Rectal smooth muscle tissue (tissue), 1 donor: ENCODE measurements at regions not wholly inside any gene's neighbourhood (a gene's known extent, or its start where the extent isn't known, plus 50 kb on each side); places are given as distances from the start of the nearest gene placed in this dataset.
A peak's percentile ranks its signal among the peaks of the same experiment; 100 is the strongest.
"Not testable (repeated sequence)": the region's sequence is repeated elsewhere in the genome, so short reads cannot be mapped to it uniquely, and the experiment has no call there.

Experiments used
- H3K27ac ChIP-seq: one replicate; pipeline ENCODE4 v1.7.0; 2013; ENCODE audit warnings: low read depth, low read length, inconsistent platforms
- H3K27me3 ChIP-seq: one replicate; pipeline ENCODE4 v1.7.0; 2013; ENCODE audit warnings: low read length; ENCODE audit not compliant: control insufficient read depth, insufficient read depth
- H3K36me3 ChIP-seq: one replicate; pipeline ENCODE4 v1.7.0; 2013; ENCODE audit warnings: low read length; ENCODE audit not compliant: control insufficient read depth, insufficient read depth
- H3K4me1 ChIP-seq: one replicate; pipeline ENCODE4 v1.7.0; 2013; ENCODE audit warnings: low read length; ENCODE audit not compliant: control insufficient read depth, insufficient read depth
- H3K4me3 ChIP-seq: one replicate; pipeline ENCODE4 v1.7.0; 2013; ENCODE audit warnings: low read length
- H3K9ac ChIP-seq: one replicate; pipeline ENCODE4 v1.7.0; 2013; ENCODE audit warnings: low read length

DNA sequence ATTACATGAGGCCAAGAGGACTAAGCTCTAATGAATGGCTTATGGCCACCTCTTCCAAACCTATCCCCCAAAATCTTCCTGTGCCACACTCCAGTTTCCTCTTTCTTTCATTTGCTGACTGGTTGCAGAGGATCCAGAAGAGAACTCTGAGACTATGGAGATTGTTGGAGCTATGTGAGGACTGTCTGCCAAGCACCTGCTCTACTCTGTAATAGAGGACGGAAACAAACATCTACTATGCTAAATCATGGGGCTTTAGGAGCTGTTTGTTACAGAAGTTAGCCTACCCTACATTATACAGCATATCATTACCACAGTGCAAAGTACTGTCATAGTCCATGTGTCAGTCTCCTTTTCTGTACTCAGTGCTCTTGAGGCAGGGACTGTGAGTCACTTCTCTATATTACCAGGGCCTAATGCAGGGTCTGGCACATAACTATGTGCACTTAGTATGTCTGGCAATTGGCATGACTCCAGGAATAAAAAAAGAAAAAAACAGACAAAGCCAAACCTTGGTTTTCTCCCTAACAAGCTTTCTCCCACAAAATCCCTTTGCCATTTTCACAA lies 95.1 kb downstream of the RPAP3 start:
- Histone ChIP-seq H3K36me3 (no peaks in the 10 kb centered on the region), H3K27ac (no peak overlapping the region), H3K27me3 (no peaks in the 10 kb centered on the region), H3K4me1 (no peaks in the 10 kb centered on the region), H3K4me3 (no peak overlapping the region), H3K9ac (no peak overlapping the region)

DNA sequence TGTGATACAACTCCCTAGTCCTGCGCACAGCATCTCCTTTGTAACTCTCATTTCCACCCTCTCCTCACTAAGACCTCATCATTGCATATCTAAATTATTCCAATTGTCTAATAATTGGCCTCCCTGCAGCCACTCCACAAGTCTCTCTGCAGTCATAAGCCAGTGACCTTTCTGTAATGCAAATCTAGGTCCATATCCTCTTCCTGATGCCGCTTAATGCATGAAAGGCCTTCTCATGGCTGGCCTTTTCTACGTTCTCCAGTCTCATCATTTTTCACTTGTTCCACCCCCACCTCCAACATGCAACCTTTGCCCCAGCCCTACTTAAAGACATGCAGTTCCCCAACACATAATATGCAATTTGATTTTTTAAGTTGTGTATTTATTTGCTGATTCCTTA lies 96.0 kb downstream of the RPAP3 start:
- H3K36me3 ChIP-seq, result no peaks in the 10 kb centered on the region
- H3K4me1 ChIP-seq, result no peaks in the 10 kb centered on the region
- no peak overlapping the region for H3K4me3 ChIP-seq
- no peak overlapping the region for H3K9ac ChIP-seq
- no peak overlapping the region for H3K27ac ChIP-seq
- H3K27me3 ChIP-seq, result no peaks in the 10 kb centered on the region

DNA sequence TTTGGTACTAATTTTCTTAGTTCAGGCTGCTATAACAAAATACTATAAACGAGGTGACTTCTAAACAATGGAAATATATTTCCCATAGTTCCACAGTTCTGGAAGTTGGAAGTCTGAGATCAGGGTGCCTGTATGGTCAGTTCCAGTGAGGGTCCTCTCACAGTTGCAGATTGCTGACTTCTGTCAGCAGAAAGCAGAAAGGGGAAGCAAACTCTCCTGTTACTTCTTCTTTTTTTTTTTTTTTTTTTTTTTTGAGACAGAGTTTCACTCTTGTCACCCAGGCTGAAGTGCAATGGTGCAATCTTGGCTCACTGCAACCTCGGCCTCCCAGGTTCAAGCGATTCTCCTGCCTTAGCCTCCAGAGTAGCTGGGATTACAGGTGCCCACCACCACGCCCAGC lies 97.2 kb downstream of the RPAP3 start:
- not testable (repeated sequence) for H3K4me1 ChIP-seq, H3K27me3 ChIP-seq, H3K36me3 ChIP-seq, H3K27ac ChIP-seq, H3K4me3 ChIP-seq, H3K9ac ChIP-seq

DNA sequence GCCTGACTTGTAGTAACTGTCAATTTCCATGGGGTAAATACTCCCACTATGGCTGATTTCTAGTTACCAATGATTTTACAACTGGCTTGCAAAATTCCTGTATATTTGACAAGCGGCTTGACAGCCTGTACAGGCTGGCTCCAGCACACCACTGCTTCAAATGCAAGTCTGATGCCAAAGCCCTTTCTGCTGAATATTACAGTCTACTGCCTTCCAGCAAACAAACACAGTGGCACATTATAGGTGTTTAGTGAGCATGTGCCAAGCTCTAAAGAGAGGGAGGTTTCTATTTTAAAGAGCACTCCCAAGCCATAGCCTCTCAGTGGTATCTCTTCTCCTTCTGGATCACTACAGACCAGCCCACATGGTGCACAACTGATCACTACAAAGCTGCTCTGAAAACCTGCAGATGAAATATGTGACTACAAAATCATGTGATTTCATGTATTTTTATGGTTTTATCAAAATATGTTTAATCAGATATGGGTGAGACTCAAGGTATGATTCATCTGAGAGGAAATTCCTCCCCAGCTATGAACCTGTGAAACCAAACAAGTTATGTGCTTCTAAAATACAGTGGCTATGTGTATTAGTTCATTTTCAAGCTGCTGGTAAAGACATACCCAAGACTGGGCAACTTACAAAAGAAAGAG lies 101.5 kb downstream of the RPAP3 start:
- no peaks in the 10 kb centered on the region for H3K36me3 ChIP-seq
- no peak overlapping the region for H3K27ac ChIP-seq
- peaks cover 2% of the 10 kb centered on the region for H3K4me1 ChIP-seq
- no peaks in the 10 kb centered on the region for H3K27me3 ChIP-seq
- no peak overlapping the region for H3K4me3 ChIP-seq
- H3K9ac ChIP-seq, result no peak overlapping the region

DNA sequence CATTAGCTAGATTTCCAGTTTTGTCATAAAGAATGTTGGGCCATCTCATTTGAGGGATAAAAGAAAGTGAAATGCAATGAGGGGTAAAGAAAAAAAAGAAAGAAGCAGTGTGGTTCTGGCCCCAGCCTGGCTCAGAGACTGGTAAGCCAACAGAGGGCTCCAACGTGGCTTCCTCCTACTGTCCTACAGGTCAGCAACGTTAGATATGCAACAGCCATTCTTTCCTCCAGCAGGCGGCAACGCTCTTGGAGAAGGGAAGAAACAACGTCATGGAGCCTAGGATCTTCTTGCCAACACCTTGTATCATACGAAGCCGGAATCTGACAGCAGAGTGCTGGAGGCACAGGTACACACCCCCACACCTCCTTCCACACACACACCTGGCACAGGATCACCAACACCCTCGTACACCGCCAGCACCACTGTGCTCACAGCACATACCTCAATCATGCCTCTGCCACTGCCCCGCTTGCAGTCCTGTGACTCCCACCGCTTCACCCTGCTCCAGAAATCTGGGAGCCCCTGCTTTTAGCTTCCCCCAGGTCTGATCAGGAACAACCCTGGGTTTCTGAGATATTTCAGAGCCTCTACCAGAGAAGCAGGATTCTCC lies 102.8 kb downstream of the RPAP3 start:
- H3K27me3 ChIP-seq, result no peaks in the 10 kb centered on the region
- H3K9ac ChIP-seq, result no peak overlapping the region
- H3K27ac ChIP-seq, result peak overlapping the region; percentile 38
- H3K36me3 ChIP-seq, result no peaks in the 10 kb centered on the region
- H3K4me1 ChIP-seq, result peaks cover 2% of the 10 kb centered on the region
- H3K4me3 ChIP-seq, result no peak overlapping the region

DNA sequence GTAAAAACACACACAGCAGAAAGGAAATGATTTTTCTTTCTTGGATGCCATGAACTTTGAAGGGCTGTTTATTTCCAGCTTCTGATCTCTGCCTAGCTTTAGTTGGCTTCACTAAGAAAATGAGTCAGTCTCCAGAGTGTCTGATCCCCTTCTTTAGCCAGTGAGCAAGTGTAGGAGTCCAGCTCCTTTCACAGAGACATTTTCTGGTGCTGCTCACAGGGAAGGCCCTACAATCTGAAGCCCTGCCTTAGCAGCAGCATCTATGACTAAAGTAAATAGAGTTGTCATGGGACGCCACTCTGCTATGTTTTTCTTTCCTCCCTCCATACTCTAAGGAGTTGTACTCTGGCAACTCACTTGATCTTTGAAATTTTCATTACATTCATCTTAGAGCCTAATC lies 103.5 kb downstream of the RPAP3 start:
- Histone ChIP-seq H3K27me3 (no peaks in the 10 kb centered on the region), H3K36me3 (no peaks in the 10 kb centered on the region), H3K27ac (peak overlapping the region; percentile 38), H3K4me1 (peaks cover 2% of the 10 kb centered on the region), H3K4me3 (no peak overlapping the region), H3K9ac (no peak overlapping the region)

DNA sequence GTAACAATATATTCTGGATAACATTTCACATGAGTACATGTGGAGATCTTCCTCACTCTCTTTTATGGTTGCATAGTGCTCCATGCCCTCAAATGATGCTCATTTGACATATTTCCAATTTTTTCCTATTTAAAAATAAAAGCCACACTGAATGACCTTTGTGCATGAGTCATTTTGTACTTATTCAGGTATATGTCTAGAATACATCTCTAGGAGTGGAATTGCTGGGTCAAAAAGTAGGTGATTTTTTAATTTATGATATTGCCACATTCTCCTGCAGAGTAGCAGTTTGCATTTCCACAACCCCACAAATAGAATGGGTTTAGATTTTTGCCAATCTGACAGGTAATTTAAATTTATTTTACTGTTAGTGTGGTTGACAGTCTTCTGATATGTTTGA lies 104.8 kb downstream of the RPAP3 start:
- Histone ChIP-seq H3K9ac (no peak overlapping the region), H3K27ac (peak overlapping the region; percentile 14), H3K27me3 (no peaks in the 10 kb centered on the region), H3K36me3 (no peaks in the 10 kb centered on the region), H3K4me1 (peaks cover 2% of the 10 kb centered on the region), H3K4me3 (no peak overlapping the region)

DNA sequence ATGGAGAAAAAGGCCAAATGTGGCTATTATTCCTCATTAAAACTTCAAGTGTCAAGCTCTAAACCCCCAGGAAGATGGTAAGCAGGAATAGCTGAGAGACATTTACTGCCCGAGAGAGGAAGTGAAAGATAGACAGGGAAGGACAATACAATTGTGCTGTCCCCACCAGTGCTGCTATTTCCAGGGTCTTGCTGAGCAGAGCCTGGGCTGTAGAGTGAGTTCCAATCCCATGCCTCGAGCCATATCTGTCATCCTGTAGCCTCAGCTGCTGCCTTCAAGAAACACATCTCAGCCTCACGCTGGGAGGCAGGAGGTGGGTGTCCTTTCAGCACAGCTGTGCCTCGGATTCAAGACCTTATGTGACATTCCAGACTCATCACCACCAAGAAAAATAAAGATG lies 114.0 kb downstream of the RPAP3 start:
- H3K4me3 ChIP-seq, result no peak overlapping the region
- no peak overlapping the region for H3K9ac ChIP-seq
- H3K27ac ChIP-seq, result no peak overlapping the region

DNA sequence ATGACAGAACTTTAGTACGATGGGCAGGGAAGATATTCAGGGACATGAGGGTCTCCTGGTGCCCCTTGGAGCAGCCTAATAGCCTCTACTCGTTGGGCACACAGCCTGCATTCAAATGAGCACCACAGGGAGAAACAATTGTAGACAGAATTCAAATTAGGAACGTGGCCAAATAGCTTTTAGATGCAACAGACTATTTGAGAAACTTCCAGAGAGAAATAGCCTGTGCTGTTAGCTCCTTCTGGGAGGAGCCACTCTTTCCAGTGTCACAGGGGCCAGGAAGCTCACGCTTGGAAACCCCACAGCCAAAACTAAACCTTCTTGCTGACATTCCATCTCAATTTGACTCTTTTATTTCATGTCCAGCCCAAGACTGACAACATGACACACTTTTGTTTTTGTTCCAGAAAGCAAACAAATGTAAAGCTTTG lies 114.5 kb downstream of the RPAP3 start:
- Histone ChIP-seq H3K4me3 (no peak overlapping the region), H3K27ac (peak overlapping the region; percentile 19), H3K4me1 (peaks cover 20% of the 10 kb centered on the region), H3K27me3 (no peaks in the 10 kb centered on the region), H3K36me3 (no peaks in the 10 kb centered on the region), H3K9ac (no peak overlapping the region)

More for the DNA sequence above, 114.0 kb downstream of the RPAP3 start:
- H3K4me1 ChIP-seq, result peaks cover 15% of the 10 kb centered on the region
- no peaks in the 10 kb centered on the region for H3K36me3 ChIP-seq
- no peaks in the 10 kb centered on the region for H3K27me3 ChIP-seq

DNA sequence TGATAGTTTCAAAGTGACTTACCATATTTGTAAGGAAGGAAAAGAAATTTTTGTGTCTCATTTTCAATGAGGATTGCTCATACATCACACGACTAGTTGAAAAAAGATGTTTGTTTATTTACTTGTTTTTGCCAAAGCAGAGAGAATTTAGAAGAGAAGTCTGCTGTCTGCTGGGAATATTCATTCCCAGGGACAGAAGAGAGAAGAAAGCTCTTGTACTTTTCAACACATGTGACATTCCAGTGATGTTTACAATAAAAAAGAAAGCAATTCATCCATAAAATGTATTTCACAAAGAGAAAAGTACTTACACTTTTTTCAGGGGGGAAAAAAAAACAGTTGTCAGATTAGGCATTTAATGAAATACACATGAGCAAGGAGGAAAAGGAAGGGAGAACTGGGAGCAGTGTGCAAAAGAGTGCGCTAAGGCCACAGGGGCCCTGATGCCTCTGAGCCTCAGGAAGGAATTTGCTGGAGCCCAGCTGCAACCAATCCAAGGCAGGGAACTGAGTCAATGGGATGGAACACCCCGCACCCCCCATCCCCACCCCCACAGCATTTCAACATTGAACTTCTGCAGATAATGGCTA lies 115.0 kb downstream of the RPAP3 start:
- H3K9ac ChIP-seq, result no peak overlapping the region
- H3K36me3 ChIP-seq, result no peaks in the 10 kb centered on the region
- peaks cover 24% of the 10 kb centered on the region for H3K4me1 ChIP-seq
- H3K4me3 ChIP-seq, result no peak overlapping the region
- peak overlapping the region; percentile 19 for H3K27ac ChIP-seq
- no peaks in the 10 kb centered on the region for H3K27me3 ChIP-seq

DNA sequence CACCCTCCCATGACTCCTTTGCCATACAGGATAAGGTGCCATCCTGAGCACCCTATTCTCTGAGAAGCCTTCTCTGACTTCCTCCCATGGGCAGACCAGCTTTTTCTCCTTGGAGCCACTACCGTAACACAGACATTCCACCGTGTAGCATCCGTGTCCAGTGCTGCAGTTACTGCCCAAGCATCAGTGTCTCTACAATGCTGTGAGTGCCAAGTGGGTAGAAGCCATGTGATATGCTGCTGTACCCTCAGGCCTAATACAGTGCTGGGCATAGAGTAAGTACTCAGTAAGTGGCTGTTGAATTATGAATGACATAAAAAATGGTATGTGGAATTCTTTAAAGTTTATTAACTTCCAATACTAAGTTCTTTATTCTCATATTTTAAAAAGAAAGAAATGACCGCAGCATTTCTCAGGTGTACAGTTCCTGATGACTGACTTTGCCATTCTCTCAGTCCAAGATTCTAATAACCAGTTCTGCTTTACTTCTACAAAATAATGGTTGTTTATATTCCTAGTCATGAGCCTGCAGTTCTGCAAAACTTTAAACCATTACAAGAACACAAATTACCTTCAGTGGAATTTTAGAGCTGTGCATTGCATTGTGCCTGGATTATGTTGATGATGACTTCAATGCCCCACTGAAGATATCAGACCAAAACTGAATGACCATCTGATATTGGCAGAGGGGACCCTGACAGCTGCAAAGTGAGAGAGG lies 118.7 kb downstream of the RPAP3 start:
- no peaks in the 10 kb centered on the region for H3K36me3 ChIP-seq
- no peaks in the 10 kb centered on the region for H3K27me3 ChIP-seq
- H3K4me3 ChIP-seq, result no peak overlapping the region
- H3K4me1 ChIP-seq, result peaks cover 33% of the 10 kb centered on the region
- no peak overlapping the region for H3K9ac ChIP-seq
- peak overlapping the region; percentile 87 for H3K27ac ChIP-seq

DNA sequence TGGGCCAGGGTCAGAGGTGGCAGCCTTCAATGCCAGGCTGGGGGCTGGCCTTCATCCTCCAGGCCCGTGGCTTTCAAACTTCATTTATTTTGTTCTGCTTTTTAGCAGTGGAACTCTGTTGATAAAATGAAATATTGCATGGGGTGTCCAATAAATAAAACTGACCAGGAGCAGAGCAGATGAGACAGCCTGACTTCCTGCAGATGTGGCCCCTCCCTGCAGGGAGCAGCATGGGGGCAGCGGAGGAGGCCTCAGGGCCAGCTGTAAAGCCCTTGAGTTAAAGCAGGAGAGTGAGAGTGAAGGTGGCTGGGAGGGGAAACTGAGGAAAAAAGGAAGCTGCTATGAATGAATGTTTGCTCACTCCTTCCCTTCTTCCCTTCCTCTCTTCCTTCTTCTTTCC lies 120.3 kb downstream of the RPAP3 start:
- peak overlapping the region; percentile 87 for H3K27ac ChIP-seq
- no peak overlapping the region for H3K4me3 ChIP-seq
- H3K36me3 ChIP-seq, result no peaks in the 10 kb centered on the region
- H3K9ac ChIP-seq, result no peak overlapping the region
- peaks cover 27% of the 10 kb centered on the region for H3K4me1 ChIP-seq
- H3K27me3 ChIP-seq, result no peaks in the 10 kb centered on the region
